C4-2B (cell line): ENCODE measurements at regions not wholly inside any gene's neighbourhood (a gene's known extent, or its start where the extent isn't known, plus 50 kb on each side); places are given as distances from the start of the nearest gene placed in this dataset.

Experiments
- ZFX ChIP-seq: fragments of 450-650 bp; IDR thresholded peaks from 2 replicates; pipeline ENCODE4 v1.6.1; 2017
- TF ChIP-seq, protein P1 (sequence below): fragments of 450-650 bp; conservative IDR thresholded peaks from 2 replicates; pipeline ENCODE4 v1.5.1; 2017; ENCODE audit warnings: mild to moderate bottlenecking

GRCh38 chr13:104372095-104372655 is 1306.0 kb upstream of the SLC10A2 start:
- TF ChIP-seq, protein P1, sequence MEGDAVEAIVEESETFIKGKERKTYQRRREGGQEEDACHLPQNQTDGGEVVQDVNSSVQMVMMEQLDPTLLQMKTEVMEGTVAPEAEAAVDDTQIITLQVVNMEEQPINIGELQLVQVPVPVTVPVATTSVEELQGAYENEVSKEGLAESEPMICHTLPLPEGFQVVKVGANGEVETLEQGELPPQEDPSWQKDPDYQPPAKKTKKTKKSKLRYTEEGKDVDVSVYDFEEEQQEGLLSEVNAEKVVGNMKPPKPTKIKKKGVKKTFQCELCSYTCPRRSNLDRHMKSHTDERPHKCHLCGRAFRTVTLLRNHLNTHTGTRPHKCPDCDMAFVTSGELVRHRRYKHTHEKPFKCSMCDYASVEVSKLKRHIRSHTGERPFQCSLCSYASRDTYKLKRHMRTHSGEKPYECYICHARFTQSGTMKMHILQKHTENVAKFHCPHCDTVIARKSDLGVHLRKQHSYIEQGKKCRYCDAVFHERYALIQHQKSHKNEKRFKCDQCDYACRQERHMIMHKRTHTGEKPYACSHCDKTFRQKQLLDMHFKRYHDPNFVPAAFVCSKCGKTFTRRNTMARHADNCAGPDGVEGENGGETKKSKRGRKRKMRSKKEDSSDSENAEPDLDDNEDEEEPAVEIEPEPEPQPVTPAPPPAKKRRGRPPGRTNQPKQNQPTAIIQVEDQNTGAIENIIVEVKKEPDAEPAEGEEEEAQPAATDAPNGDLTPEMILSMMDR: no peak
- no peak for TF ChIP-seq ZFX
